WERI-Rb-1 (cell line): ENCODE measurements at regions not wholly inside any gene's neighbourhood (a gene's known extent, or its start where the extent isn't known, plus 50 kb on each side); places are given as distances from the start of the nearest gene placed in this dataset.

Experiments used
- DNase-seq: peaks from one replicate; pipeline ENCODE4 v3.0.0-alpha.2; 2020
- H3K27ac ChIP-seq: fragments of 250-450 bp; sonication (Bioruptor Pico); 2 replicates; pipeline ENCODE4 v1.5.1; 2020; ENCODE audit warnings: mild to moderate bottlenecking, moderate library complexity
- H3K27me3 ChIP-seq: fragments of 250-450 bp; sonication (Bioruptor Pico); 2 replicates; pipeline ENCODE4 v1.5.1; 2021; ENCODE audit warnings: mild to moderate bottlenecking, low read depth, moderate library complexity; ENCODE audit not compliant: insufficient read depth, severe bottlenecking
- H3K36me3 ChIP-seq: fragments of 250-450 bp; sonication (Bioruptor Pico); 2 replicates; pipeline ENCODE4 v1.5.1; 2020; ENCODE audit warnings: mild to moderate bottlenecking, moderate library complexity
- H3K4me3 ChIP-seq: 2 replicates; pipeline ENCODE4 v1.5.1; 2011; ENCODE audit warnings: low read depth, mild to moderate bottlenecking, control low read depth, low read length
- H3K9me3 ChIP-seq: fragments of 250-450 bp; sonication (Bioruptor Pico); 2 replicates; pipeline ENCODE4 v1.5.1; 2021; ENCODE audit warnings: mild to moderate bottlenecking, moderate library complexity; ENCODE audit not compliant: severe bottlenecking
- TF ChIP-seq, protein P1 (sequence below): IDR thresholded peaks from 2 replicates; pipeline ENCODE4 v1.5.1; 2011; ENCODE audit warnings: low read depth, mild to moderate bottlenecking, control low read depth, inconsistent platforms, low read length

DNA sequence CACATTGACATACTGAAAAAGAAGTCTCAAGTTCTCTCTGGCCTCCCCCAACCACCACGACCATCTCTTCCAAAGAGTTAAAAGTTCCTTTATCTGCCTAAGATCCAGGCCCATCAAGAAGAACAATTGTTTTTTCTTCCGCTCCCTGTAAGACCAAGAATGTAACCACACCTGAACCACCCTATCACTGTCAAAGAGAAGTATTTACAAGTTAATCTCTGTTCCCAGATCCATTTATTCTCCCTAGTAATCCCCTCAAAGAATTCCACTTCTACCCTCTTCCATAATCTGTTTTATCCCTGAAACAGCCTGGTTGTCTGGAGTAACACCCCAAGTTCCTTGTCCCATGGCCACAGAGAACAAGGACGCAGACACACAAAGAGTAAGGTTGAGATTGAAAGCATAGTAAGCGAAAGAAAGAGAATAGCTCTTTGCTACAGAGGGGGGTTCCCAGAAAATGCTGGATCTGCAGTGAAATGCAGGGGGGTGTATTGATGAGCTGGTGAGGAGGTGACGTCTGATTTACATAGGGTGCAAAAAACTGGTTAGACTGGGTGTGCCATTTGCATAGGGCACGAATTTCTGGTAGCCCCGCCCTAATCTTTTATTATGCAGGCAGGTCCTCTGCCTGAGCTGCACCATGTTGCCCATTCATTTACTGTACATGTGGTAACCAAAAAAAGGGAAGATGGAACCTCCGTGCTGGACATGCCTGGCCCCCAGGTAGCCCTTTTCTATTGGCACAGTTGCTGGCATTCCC lies 122.0 kb downstream of the SKIDA1 start:
- H3K27ac ChIP-seq: no peak overlapping the region
- DNase-seq: no peak
- H3K4me3 ChIP-seq: no peak overlapping the region
- H3K27me3 ChIP-seq: no peaks in the 10 kb centered on the region
- TF ChIP-seq, protein P1, sequence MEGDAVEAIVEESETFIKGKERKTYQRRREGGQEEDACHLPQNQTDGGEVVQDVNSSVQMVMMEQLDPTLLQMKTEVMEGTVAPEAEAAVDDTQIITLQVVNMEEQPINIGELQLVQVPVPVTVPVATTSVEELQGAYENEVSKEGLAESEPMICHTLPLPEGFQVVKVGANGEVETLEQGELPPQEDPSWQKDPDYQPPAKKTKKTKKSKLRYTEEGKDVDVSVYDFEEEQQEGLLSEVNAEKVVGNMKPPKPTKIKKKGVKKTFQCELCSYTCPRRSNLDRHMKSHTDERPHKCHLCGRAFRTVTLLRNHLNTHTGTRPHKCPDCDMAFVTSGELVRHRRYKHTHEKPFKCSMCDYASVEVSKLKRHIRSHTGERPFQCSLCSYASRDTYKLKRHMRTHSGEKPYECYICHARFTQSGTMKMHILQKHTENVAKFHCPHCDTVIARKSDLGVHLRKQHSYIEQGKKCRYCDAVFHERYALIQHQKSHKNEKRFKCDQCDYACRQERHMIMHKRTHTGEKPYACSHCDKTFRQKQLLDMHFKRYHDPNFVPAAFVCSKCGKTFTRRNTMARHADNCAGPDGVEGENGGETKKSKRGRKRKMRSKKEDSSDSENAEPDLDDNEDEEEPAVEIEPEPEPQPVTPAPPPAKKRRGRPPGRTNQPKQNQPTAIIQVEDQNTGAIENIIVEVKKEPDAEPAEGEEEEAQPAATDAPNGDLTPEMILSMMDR: no peak
- no peaks in the 10 kb centered on the region for H3K9me3 ChIP-seq
- H3K36me3 ChIP-seq: no peaks in the 10 kb centered on the region

DNA sequence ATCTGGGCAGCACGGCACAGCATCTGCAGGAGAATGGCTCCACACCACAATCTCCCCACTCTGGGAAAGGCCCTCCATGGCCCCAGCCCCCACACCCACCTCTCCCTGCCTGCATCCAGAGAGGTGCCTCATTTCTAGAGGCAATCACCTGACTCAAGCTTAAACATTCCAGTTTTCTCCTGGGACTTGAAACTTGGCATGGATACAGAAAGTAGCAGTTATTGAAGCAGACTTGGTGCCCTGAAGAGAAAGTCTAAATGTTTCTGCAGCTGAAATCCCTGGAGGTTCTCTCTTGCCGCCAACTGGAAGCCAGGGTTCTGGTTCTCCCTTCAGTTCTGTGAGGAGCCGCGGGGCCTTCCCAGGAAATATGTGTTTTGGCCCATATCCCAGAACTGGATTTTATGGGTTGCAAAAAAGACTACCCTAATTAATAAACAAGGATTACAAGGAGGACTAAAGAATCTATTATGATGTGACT lies 122.8 kb downstream of the SKIDA1 start:
- no peak overlapping the region for H3K27ac ChIP-seq
- TF ChIP-seq, protein P1: no peak
- H3K27me3 ChIP-seq: no peaks in the 10 kb centered on the region
- H3K9me3 ChIP-seq: no peaks in the 10 kb centered on the region
- no peak overlapping the region for H3K4me3 ChIP-seq
- H3K36me3 ChIP-seq: no peaks in the 10 kb centered on the region
- DNase-seq: no peak

DNA sequence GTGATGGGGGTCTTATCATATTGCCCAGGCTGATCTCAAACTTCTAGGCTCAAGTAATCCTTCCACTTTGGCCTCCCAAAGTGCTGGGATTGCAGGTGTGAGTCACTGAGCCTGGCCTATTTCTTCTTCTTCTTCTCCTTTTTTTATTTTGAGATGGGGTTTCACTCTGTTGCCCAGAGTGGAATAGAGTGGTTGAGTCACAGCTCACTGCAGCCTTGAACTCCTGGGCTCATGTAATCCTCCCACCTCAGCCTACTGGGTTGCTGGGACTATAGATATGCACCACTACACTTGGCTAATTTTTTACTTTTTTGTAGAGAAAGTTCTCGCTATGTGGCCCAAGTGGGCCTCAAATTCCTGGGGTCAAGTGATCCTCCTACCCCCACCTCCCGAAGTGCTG lies 124.3 kb downstream of the SKIDA1 start:
- no peaks in the 10 kb centered on the region for H3K9me3 ChIP-seq
- DNase-seq: no peak
- TF ChIP-seq, protein P1: no peak
- H3K4me3 ChIP-seq: no peak overlapping the region
- no peak overlapping the region for H3K27ac ChIP-seq
- no peaks in the 10 kb centered on the region for H3K27me3 ChIP-seq
- no peaks in the 10 kb centered on the region for H3K36me3 ChIP-seq

DNA sequence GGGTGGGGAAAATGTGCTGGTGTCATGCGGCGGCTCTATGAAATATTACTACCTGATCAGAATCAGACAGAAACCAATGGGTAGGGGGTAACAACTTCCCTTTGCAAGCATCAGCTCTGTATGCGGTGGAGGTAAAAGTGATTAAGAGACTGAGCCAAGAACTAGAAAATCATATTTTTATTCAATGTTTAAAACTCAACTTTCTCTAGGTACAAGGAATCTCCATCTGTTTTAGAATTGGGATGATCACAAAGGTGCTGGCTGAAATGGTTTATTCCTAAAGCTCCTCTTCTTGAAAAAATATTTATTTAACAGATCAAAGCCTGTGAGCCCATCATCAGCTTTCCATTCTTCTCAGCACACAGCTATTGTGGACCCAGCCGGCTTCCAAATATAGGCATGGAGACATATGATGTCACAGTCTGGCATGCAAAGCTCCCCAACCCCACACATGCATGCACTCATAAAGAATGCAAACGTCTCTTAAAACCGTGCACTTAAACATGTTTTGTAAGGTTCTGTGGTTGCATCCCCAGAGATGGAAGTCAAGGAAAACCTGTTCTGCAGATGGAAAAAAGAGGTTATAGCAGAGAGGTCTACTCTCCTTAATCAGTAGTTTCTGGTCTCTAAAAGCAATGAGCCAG lies 126.0 kb downstream of the SKIDA1 start:
- Histone ChIP-seq H3K36me3 (no peaks in the 10 kb centered on the region), H3K27me3 (no peaks in the 10 kb centered on the region), H3K9me3 (no peaks in the 10 kb centered on the region), H3K27ac (no peak overlapping the region), H3K4me3 (no peak overlapping the region)
- no peak for DNase-seq
- TF ChIP-seq, protein P1: no peak

DNA sequence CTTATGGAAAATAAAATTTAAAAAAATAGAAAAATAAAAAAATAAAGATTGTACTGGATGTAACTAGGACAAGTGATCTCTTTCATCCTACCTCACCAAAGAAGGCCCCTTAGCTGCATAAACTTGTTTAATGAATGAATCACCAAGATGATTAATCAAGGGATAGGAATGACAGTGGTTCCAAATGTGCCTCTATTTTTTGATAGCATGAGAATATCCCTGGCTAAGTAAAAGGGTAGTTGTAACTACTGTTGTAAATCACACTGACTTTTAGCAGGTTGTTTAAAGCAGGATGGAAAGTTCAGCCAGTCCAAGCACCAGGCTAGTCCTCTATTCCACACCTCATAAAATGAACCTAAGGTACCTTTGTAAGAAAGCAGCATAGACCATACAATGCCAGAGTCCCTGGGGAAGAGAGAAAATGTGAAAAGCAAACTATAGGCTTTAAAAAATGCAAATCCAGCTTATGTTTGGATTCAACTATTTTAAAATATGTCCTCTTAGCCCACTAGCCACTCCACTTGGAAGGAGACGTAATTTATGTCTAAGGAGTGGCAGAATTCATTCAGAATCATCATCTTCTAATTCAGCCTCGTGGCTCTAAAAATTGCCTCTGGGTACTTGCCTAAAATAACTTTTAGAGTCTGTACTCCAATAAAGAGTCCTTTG lies 126.8 kb downstream of the SKIDA1 start:
- Histone ChIP-seq H3K36me3 (no peaks in the 10 kb centered on the region), H3K27ac (no peak overlapping the region), H3K27me3 (no peaks in the 10 kb centered on the region), H3K9me3 (no peaks in the 10 kb centered on the region), H3K4me3 (no peak overlapping the region)
- TF ChIP-seq, protein P1: no peak
- DNase-seq: no peak
